Right lobe of liver (tissue), 4 donors: ENCODE measurements at regions not wholly inside any gene's neighbourhood (a gene's known extent, or its start where the extent isn't known, plus 50 kb on each side); places are given as distances from the start of the nearest gene placed in this dataset.

Experiments used
- CTCF ChIP-seq, 4 donors: fragments of 200-600 bp in 3 of 4; fragments of 450-650 bp in 1 of 4; IDR thresholded peaks; one replicate each; pipeline versions ENCODE4 v1.5.1 to v1.8.0; 2016 to 2022; ENCODE audit warnings: antibody characterized with exemption in 4 of 4, mild to moderate bottlenecking in 2 of 4
- POLR2A ChIP-seq: fragments of 450-650 bp; IDR thresholded peaks from one replicate; pipeline ENCODE4 v1.6.1; 2017; ENCODE audit warnings: antibody characterized with exemption, mild to moderate bottlenecking
- donor health status: DM: no; HTN: no; CAD: no.
- donor health status: DM: no; HTN: no; CAD: no.
- donor health status: DM: no; HTN: yes; CAD: no.

GRCh38 chr4:126264839-126265238 is 950.1 kb downstream of the FAT4 start:
- no peak for TF ChIP-seq CTCF (IDR thresholded peaks at IDR 0.05)
- no peak for TF ChIP-seq POLR2A
